H9 (cell line): ENCODE measurements at regions not wholly inside any gene's neighbourhood (a gene's known extent, or its start where the extent isn't known, plus 50 kb on each side); places are given as distances from the start of the nearest gene placed in this dataset.

ENCODE experiments used
- DNase-seq: peaks from one replicate; pipeline ENCODE4 v3.0.0-alpha.2; 2017
- H2AFZ ChIP-seq: one replicate; pipeline ENCODE4 v1.6.1; 2013; ENCODE audit warnings: mild to moderate bottlenecking, low read length, control low read depth, moderate library complexity
- H2AK5ac ChIP-seq: 2 replicates; pipeline ENCODE4 v1.6.1; 2013; ENCODE audit warnings: low read length, control low read depth, mixed read lengths; ENCODE audit not compliant: insufficient read length
- H2BK120ac ChIP-seq: one replicate; pipeline ENCODE4 v1.6.1; 2013; ENCODE audit warnings: low read depth, mild to moderate bottlenecking, low read length, control low read depth, inconsistent platforms; ENCODE audit not compliant: poor library complexity, severe bottlenecking
- H2BK12ac ChIP-seq: 2 replicates; pipeline ENCODE4 v1.6.1; 2013; ENCODE audit warnings: low read length, control low read depth, mixed read lengths, low read depth; ENCODE audit not compliant: insufficient read length
- H2BK15ac ChIP-seq: 2 replicates; pipeline ENCODE4 v1.6.1; 2013; ENCODE audit warnings: low read depth, low read length, control low read depth
- H2BK20ac ChIP-seq: one replicate; pipeline ENCODE4 v1.6.1; 2013; ENCODE audit warnings: low read depth, mild to moderate bottlenecking, low read length, control low read depth, inconsistent platforms; ENCODE audit not compliant: poor library complexity, severe bottlenecking
- H2BK5ac ChIP-seq: 2 replicates; pipeline ENCODE4 v1.6.1; 2013; ENCODE audit warnings: low read length, control low read depth, mixed read lengths; ENCODE audit not compliant: insufficient read length
- H3K14ac ChIP-seq: 2 replicates; pipeline ENCODE4 v1.6.1; 2013; ENCODE audit warnings: low read length, control low read depth; ENCODE audit not compliant: insufficient read depth
- H3K18ac ChIP-seq: 2 replicates; pipeline ENCODE4 v1.6.1; 2013; ENCODE audit warnings: low read depth, mild to moderate bottlenecking, mixed read lengths, low read length, control low read depth; ENCODE audit not compliant: insufficient read length
- H3K23ac ChIP-seq: 2 replicates; pipeline ENCODE4 v1.6.1; 2013; ENCODE audit warnings: low read length, control low read depth, mixed read lengths, low read depth; ENCODE audit not compliant: insufficient read length
- H3K23me2 ChIP-seq: 2 replicates; pipeline ENCODE4 v1.6.1; 2013; ENCODE audit warnings: low read depth, mild to moderate bottlenecking, mixed read lengths, low read length, control low read depth; ENCODE audit not compliant: insufficient read length, poor library complexity, severe bottlenecking
- H3K27ac ChIP-seq: 2 replicates; pipeline ENCODE4 v1.5.1; 2013; ENCODE audit warnings: low read length, control low read depth, mixed read lengths, low read depth; ENCODE audit not compliant: insufficient read length
- H3K27me3 ChIP-seq: 2 replicates; pipeline ENCODE4 v1.6.1; 2013; ENCODE audit warnings: low read length, control low read depth, inconsistent platforms; ENCODE audit not compliant: insufficient read depth
- H3K4ac ChIP-seq: 2 replicates; pipeline ENCODE4 v1.6.1; 2013; ENCODE audit warnings: low read depth, mild to moderate bottlenecking, control low read depth, inconsistent platforms, low read length, moderate library complexity
- H3K4me1 ChIP-seq: 2 replicates; pipeline ENCODE4 v1.6.1; 2013; ENCODE audit warnings: low read length, control low read depth, inconsistent platforms; ENCODE audit not compliant: insufficient read depth
- H3K4me2 ChIP-seq: 2 replicates; pipeline ENCODE4 v1.6.1; 2013; ENCODE audit warnings: low read length, control low read depth, mixed read lengths; ENCODE audit not compliant: insufficient read length, insufficient read depth
- H3K56ac ChIP-seq: 2 replicates; pipeline ENCODE4 v1.6.1; 2013; ENCODE audit warnings: low read depth, mild to moderate bottlenecking, mixed read lengths, low read length, control low read depth; ENCODE audit not compliant: insufficient read length
- H3K79me1 ChIP-seq: 2 replicates; pipeline ENCODE4 v1.6.1; 2013; ENCODE audit warnings: low read depth, mild to moderate bottlenecking, moderate library complexity, low read length, control low read depth, inconsistent platforms; ENCODE audit not compliant: insufficient read depth, poor library complexity, severe bottlenecking
- H3K79me2 ChIP-seq: 2 replicates; pipeline ENCODE4 v1.6.1; 2013; ENCODE audit warnings: low read length, control low read depth, inconsistent platforms; ENCODE audit not compliant: insufficient read depth
- H3K9ac ChIP-seq: 2 replicates; pipeline ENCODE4 v1.6.1; 2013; ENCODE audit warnings: low read length, control low read depth, mixed read lengths; ENCODE audit not compliant: insufficient read length; ENCODE audit errors: extremely low read depth
- H3K9me3 ChIP-seq: one replicate; pipeline ENCODE4 v1.6.1; 2013; ENCODE audit warnings: low read depth, low read length, inconsistent platforms; ENCODE audit not compliant: control insufficient read depth
- H3T11ph ChIP-seq: one replicate; pipeline ENCODE4 v1.6.1; 2013; ENCODE audit warnings: mild to moderate bottlenecking, low read length, control low read depth, inconsistent platforms
- H4K20me1 ChIP-seq: one replicate; pipeline ENCODE4 v1.6.1; 2013; ENCODE audit not compliant: control insufficient read depth, insufficient read length, insufficient read depth
- H4K5ac ChIP-seq: 2 replicates; pipeline ENCODE4 v1.6.1; 2013; ENCODE audit warnings: low read depth, mild to moderate bottlenecking, mixed read lengths, low read length, control low read depth; ENCODE audit not compliant: insufficient read length
- H4K8ac ChIP-seq: replicated peaks from 2 replicates; pipeline ENCODE4 v1.6.1; 2013; ENCODE audit warnings: low read length, control low read depth, mixed read lengths, low read depth; ENCODE audit not compliant: insufficient read length
- H4K91ac ChIP-seq: 2 replicates; pipeline ENCODE4 v1.6.1; 2013; ENCODE audit warnings: low read depth, mild to moderate bottlenecking, moderate library complexity, mixed read lengths, low read length, control low read depth; ENCODE audit not compliant: insufficient read length
- H3K27ac Mint-ChIP-seq, 3 experiments: 2 replicates in 2 of 3; 3 replicates in 1 of 3; pipeline ENCODE4 v1.8.0; 2020 to 2021; ENCODE audit warnings: mixed read lengths in 3 of 3, mild to moderate bottlenecking in 1 of 3, moderate library complexity in 1 of 3
- H3K27me3 Mint-ChIP-seq: 2 replicates; pipeline ENCODE4 v1.8.0; 2021; ENCODE audit warnings: low read depth, mild to moderate bottlenecking, moderate library complexity, mixed read lengths
- H3K36me3 Mint-ChIP-seq, 3 experiments: 2 replicates in 2 of 3; 3 replicates in 1 of 3; pipeline ENCODE4 v1.8.0; 2020 to 2021; ENCODE audit warnings: low read depth in 3 of 3, mixed read lengths in 3 of 3; ENCODE audit not compliant: insufficient read depth in 1 of 3
- H3K4me1 Mint-ChIP-seq, 2 experiments: 2 replicates each; pipeline ENCODE4 v1.8.0; 2020; ENCODE audit warnings: mixed read lengths in 2 of 2
- H3K4me3 Mint-ChIP-seq, 2 experiments: 2 replicates in 1 of 2; 3 replicates in 1 of 2; pipeline ENCODE4 v1.8.0; 2020 to 2021; ENCODE audit warnings: mild to moderate bottlenecking in 2 of 2, mixed read lengths in 2 of 2, moderate library complexity in 1 of 2
- H3K9me3 Mint-ChIP-seq, 2 experiments: 2 replicates in 1 of 2; 3 replicates in 1 of 2; pipeline ENCODE4 v1.8.0; 2020; ENCODE audit warnings: mild to moderate bottlenecking in 2 of 2, mixed read lengths in 2 of 2, moderate library complexity in 1 of 2
- CTCF ChIP-seq: fragments of 200-600 bp; sonication (generic); conservative IDR thresholded peaks from 3 replicates; pipeline ENCODE4 v1.8.0; 2021; ENCODE audit warnings: antibody characterized with exemption, mild to moderate bottlenecking
- WGBS: extraction: QIAGEN DNeasy Blood & Tissue Kit; methylation state at CpG from one replicate; pipeline ENCODE4 v1.1.7; 2013; ENCODE audit warnings: missing lambda C conversion rate, low lambda C conversion rate, mixed read lengths; ENCODE audit not compliant: insufficient read length; ENCODE audit errors: extremely low coverage; 5-methylcytosine and 5-hydroxymethylcytosine counted together

GRCh38 chr7:22675421-22675820 is 51.6 kb upstream of the IL6 start:
- no peak for TF ChIP-seq CTCF

More at GRCh38 chr7:22675421-22675820, 51.6 kb upstream of the IL6 start:
- Histone ChIP-seq H3K27ac (no peak overlapping the region), H4K5ac (no peak overlapping the region), H2BK12ac (no peak overlapping the region), H3K9ac (no peak overlapping the region), H3T11ph (no peak overlapping the region), H4K8ac (no peak overlapping the region), H2AK5ac (no peak overlapping the region), H2BK15ac (no peak overlapping the region), H3K79me2 (no peaks in the 10 kb centered on the region), H3K18ac (no peak overlapping the region), H3K23ac (no peak overlapping the region), H2BK5ac (no peak overlapping the region), H3K4ac (no peak overlapping the region), H2AFZ (no peak overlapping the region), H3K27me3 (no peaks in the 10 kb centered on the region), H4K20me1 (no peaks in the 10 kb centered on the region), H2BK120ac (no peak overlapping the region), H3K79me1 (no peaks in the 10 kb centered on the region), H3K9me3 (no peaks in the 10 kb centered on the region), H4K91ac (no peak overlapping the region), H3K56ac (no peak overlapping the region), H3K23me2 (no peaks in the 10 kb centered on the region), H2BK20ac (no peak overlapping the region), H3K4me1 (peaks cover 15% of the 10 kb centered on the region; the same call in 1 of the 2 replicates), H3K14ac (no peak overlapping the region), H3K4me2 (no peak overlapping the region)
- Mint-ChIP-seq H3K27me3 (no peaks in the 10 kb centered on the region), H3K27ac (no peak overlapping the region), H3K36me3 (peaks cover 0 to 8% (median 0%) of the 10 kb centered on the region in 3 experiments; a peak in 1 of 7 replicates), H3K4me3 (no peak overlapping the region), H3K9me3 (peaks cover 0 to 6% of the 10 kb centered on the region in 2 experiments; a peak in 2 of 5 replicates), H3K4me1 (peaks cover 29 to 32% of the 10 kb centered on the region in 2 experiments)
- no CpG with 5 or more reads among the region's 5 CpGs for WGBS
- no peak for DNase-seq
